ENCODE measurements at regions not wholly inside any gene's neighbourhood (a gene's known extent, or its start where the extent isn't known, plus 50 kb on each side); places are given as distances from the start of the nearest gene placed in this dataset.

DNA sequence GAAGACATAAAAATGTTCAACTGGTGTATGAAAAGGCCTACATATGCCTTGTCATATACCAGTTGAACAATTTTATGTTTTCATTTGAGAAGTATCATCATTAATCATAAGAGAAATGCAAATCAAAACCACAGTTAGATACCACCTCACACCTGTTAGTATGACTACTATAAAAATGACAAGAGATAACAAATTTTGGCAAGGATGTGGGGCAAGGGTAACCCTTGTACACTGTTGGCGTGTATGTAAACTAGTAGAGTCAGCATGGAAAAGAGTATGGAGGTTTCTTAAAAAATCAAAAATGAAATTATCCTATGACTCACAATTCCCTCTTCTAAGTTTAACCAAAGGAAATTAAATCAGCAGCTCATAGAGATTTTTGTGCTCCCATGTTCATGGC, 250.4 kb upstream of the ST8SIA4 start:
- Histone ChIP-seq H2AFZ (no peak overlapping the region), H3K27ac (no peak overlapping the region), H3K36me3 (ENCODE audit: control insufficient read depth, insufficient read depth, low read length) (no peaks in the 10 kb centered on the region), H3K79me2 (no peaks in the 10 kb centered on the region), H3K4me1 (no peaks in the 10 kb centered on the region), H3K9ac (no peak overlapping the region), H3K9me3 (ENCODE audit: control insufficient read depth, low read length) (no peaks in the 10 kb centered on the region), H3K27me3 (ENCODE audit: control insufficient read depth, insufficient read depth, low read length) (no peaks in the 10 kb centered on the region), H3K4me2 (ENCODE audit: low read length) (no peak overlapping the region), H3K4me3 (ENCODE audit: low read depth, low read length) (no peak overlapping the region)
- no peak for TF ChIP-seq CTCF (IDR thresholded peaks at IDR 0.05)

DNA sequence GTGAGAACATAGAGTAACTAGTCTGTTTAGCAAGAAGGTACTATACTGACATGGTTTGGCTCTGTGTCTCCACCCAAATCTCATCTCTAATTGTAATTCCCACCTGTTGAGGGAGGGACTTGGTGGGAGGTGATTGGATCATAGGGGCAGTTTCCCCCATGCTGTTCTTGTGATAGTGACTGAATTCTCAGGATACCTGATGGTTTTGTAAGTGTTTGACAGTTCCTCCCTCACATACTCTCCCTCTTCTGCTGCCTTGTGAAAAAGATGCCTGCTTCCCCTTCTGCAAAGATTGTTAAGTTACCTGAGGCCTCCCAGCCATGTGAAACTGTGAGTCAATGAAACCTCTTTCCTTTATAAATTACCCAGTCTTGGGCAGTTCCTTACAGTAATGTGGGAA, 240.4 kb upstream of the ST8SIA4 start:
- Histone ChIP-seq H3K9ac (no peak overlapping the region), H3K79me2 (no peaks in the 10 kb centered on the region), H3K4me1 (no peaks in the 10 kb centered on the region), H3K4me2 (ENCODE audit: low read length) (no peak overlapping the region), H3K9me3 (ENCODE audit: control insufficient read depth, low read length) (no peaks in the 10 kb centered on the region), H2AFZ (no peak overlapping the region), H3K27ac (no peak overlapping the region), H3K27me3 (ENCODE audit: control insufficient read depth, insufficient read depth, low read length) (no peaks in the 10 kb centered on the region), H3K4me3 (ENCODE audit: low read depth, low read length) (no peak overlapping the region), H3K36me3 (ENCODE audit: control insufficient read depth, insufficient read depth, low read length) (no peaks in the 10 kb centered on the region)
- no peak for TF ChIP-seq CTCF (IDR thresholded peaks at IDR 0.05)

DNA sequence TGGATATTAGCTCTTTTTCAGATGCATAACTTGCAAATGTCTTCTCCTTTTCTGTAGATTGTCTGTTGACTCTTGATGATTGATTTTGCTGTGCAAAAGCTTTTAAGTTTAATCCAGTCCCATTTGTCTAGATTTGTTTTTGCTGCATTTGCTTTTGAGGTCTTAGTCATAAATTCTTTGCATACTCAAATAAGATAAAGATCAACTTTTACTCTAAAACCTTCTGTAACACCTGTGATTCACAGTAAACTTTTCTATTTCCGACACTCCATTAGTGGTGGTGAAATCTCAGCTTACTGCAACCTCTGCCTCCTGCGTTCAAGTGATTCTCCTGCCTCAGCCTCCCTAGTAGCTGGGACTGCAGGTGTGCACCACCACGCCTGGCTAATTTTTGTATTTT, 239.0 kb upstream of the ST8SIA4 start:
- Histone ChIP-seq H3K9ac (no peak overlapping the region), H3K79me2 (no peaks in the 10 kb centered on the region), H2AFZ (no peak overlapping the region), H3K9me3 (ENCODE audit: control insufficient read depth, low read length) (no peaks in the 10 kb centered on the region), H3K4me2 (ENCODE audit: low read length) (no peak overlapping the region), H3K4me1 (no peaks in the 10 kb centered on the region), H3K4me3 (ENCODE audit: low read depth, low read length) (no peak overlapping the region), H3K27me3 (ENCODE audit: control insufficient read depth, insufficient read depth, low read length) (no peaks in the 10 kb centered on the region), H3K36me3 (ENCODE audit: control insufficient read depth, insufficient read depth, low read length) (no peaks in the 10 kb centered on the region), H3K27ac (no peak overlapping the region)
- TF ChIP-seq CTCF (IDR thresholded peaks at IDR 0.05) = no peak

DNA sequence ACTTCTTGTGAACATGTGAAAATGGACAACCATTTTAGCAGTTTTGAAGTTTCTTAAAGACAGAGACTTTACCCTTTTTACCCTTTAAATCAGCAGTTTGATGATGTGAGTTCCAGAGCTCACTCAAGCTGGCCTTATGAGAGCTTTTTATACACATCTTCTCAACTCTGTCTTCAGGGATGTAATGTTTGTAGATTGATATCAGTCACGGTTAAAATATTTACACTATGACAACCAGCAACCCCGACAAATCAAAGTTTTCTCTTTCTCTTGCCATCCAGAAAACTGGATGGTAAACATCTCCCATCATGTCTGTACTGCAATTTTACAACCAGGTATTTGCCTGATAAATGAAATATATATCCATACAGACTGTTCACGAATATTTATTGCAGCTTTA, 233.4 kb upstream of the ST8SIA4 start:
- Histone ChIP-seq H3K4me1 (no peaks in the 10 kb centered on the region), H3K27ac (no peak overlapping the region), H3K36me3 (ENCODE audit: control insufficient read depth, insufficient read depth, low read length) (no peaks in the 10 kb centered on the region), H2AFZ (no peak overlapping the region), H3K9ac (no peak overlapping the region), H3K79me2 (no peaks in the 10 kb centered on the region), H3K27me3 (ENCODE audit: control insufficient read depth, insufficient read depth, low read length) (no peaks in the 10 kb centered on the region), H3K4me2 (ENCODE audit: low read length) (no peak overlapping the region), H3K4me3 (ENCODE audit: low read depth, low read length) (no peak overlapping the region), H3K9me3 (ENCODE audit: control insufficient read depth, low read length) (no peaks in the 10 kb centered on the region)
- TF ChIP-seq CTCF (IDR thresholded peaks at IDR 0.05) = no peak

GRCh38 chr5:101123363-101123762, 220.3 kb upstream of the ST8SIA4 start:
- Histone ChIP-seq H3K9ac (no peak overlapping the region), H3K9me3 (ENCODE audit: control insufficient read depth, low read length) (no peaks in the 10 kb centered on the region), H3K36me3 (ENCODE audit: control insufficient read depth, insufficient read depth, low read length) (no peaks in the 10 kb centered on the region), H3K27ac (no peak overlapping the region), H3K79me2 (no peaks in the 10 kb centered on the region), H3K4me1 (no peaks in the 10 kb centered on the region), H3K27me3 (ENCODE audit: control insufficient read depth, insufficient read depth, low read length) (no peaks in the 10 kb centered on the region), H3K4me2 (ENCODE audit: low read length) (no peak overlapping the region), H2AFZ (no peak overlapping the region), H3K4me3 (ENCODE audit: low read depth, low read length) (no peak overlapping the region)
- no peak for TF ChIP-seq CTCF (IDR thresholded peaks at IDR 0.05)
